K562 (cell line): ENCODE measurements at regions not wholly inside any gene's neighbourhood (a gene's known extent, or its start where the extent isn't known, plus 50 kb on each side); places are given as distances from the start of the nearest gene placed in this dataset.

Experiments used
- ATAC-seq: fragments of 200-7000 bp; cut with Tn5 transposase; 3 replicates; pipeline ENCODE4 v1.9.1; 2020; ENCODE audit warnings: moderate library complexity
- BruUV-seq: library from RNA; stranded (reverse); fragments of 400-500 nt; replicated peaks from 2 replicates; lab custom pipeline; 2021; lab: Mats Ljungman, UMichigan
- CTCF ChIA-PET: fragments of 300-600 bp; formaldehyde crosslinking; extraction: SDS; loops from one replicate; lab custom pipeline; 2021; ENCODE audit warnings: low intra/inter-chr PET ratio; lab: Yijun Ruan, JAX
- POLR2A ChIA-PET: fragments of 300-600, 350-650 bp; sonication (Branson Sonifier 250); formaldehyde crosslinking; extraction: SDS; loops from one replicate; lab custom pipeline; 2021; ENCODE audit warnings: antibody characterized with exemption, inconsistent platforms; lab: Yijun Ruan, JAX
- DNase-seq, 4 experiments: peaks; one replicate each; pipeline versions ENCODE4 v3.0.0 to v3.0.0-alpha.2; 2011 to 2018; ENCODE audit warnings: low spot score in 3 of 4, mixed read lengths in 3 of 4; ENCODE audit errors: extremely low read depth in 1 of 4
- FAIRE-seq: peaks from 2 replicates; lab custom pipeline; 2011; peaks lifted over from hg19 to GRCh38; lab: Jason Lieb, UNC
- H2AFZ ChIP-seq: 2 replicates; pipeline ENCODE4 v1.6.0; 2011; ENCODE audit warnings: low read depth, low read length, control low read depth, inconsistent platforms
- H3K27ac ChIP-seq: fragments of 200-600 bp; 3 replicates; pipeline ENCODE4 v1.8.0; 2011; ENCODE audit warnings: low read depth, mild to moderate bottlenecking, control low read depth, inconsistent platforms, low read length, moderate library complexity, mixed read lengths; ENCODE audit errors: extremely low read depth
- H3K27me3 ChIP-seq, 2 experiments: fragments of 300-600 bp in 1 of 2; 2 replicates in 1 of 2; 3 replicates in 1 of 2; pipeline versions ENCODE4 v1.6.0 to v1.8.0; 2011; ENCODE audit warnings: inconsistent platforms in 2 of 2, low read length in 2 of 2, mild to moderate bottlenecking in 1 of 2, mixed read lengths in 1 of 2, moderate library complexity in 1 of 2; ENCODE audit not compliant: control insufficient read depth in 2 of 2, insufficient read depth in 2 of 2
- H3K36me3 ChIP-seq: fragments of 300-600 bp; 3 replicates; pipeline ENCODE4 v1.8.0; 2011; ENCODE audit warnings: mild to moderate bottlenecking, low read length, inconsistent platforms; ENCODE audit not compliant: control insufficient read depth, insufficient read depth
- H3K4me1 ChIP-seq, 2 experiments: fragments of 200-600 bp in 1 of 2; replicated peaks in 1 of 2; 2 replicates in 1 of 2; 3 replicates in 1 of 2; pipeline versions ENCODE4 v1.5.1 to v1.8.0; 2011; ENCODE audit warnings: inconsistent platforms in 2 of 2, low read length in 2 of 2, mild to moderate bottlenecking in 1 of 2, mixed read lengths in 1 of 2, moderate library complexity in 1 of 2; ENCODE audit not compliant: control insufficient read depth in 2 of 2, insufficient read depth in 2 of 2
- H3K4me2 ChIP-seq: 2 replicates; pipeline ENCODE4 v1.6.1; 2011; ENCODE audit warnings: low read length, control low read depth, inconsistent platforms, mixed read lengths; ENCODE audit not compliant: insufficient read depth
- H3K4me3 ChIP-seq: fragments of 200-600 bp; sonication (generic), shearing (Covaris generic); 2 replicates; pipeline ENCODE4 v1.5.1; 2016; ENCODE audit warnings: control low read depth, inconsistent platforms
- H3K79me2 ChIP-seq: fragments of 200-600 bp; 3 replicates; pipeline ENCODE4 v1.8.0; 2011; ENCODE audit warnings: low read length, inconsistent platforms; ENCODE audit not compliant: control insufficient read depth, insufficient read depth
- H3K9ac ChIP-seq, 2 experiments: 2 replicates each; pipeline versions ENCODE4 v1.6.0 to v1.6.1; 2011; ENCODE audit warnings: low read depth in 2 of 2, low read length in 2 of 2, control low read depth in 1 of 2, inconsistent platforms in 1 of 2, mild to moderate bottlenecking in 1 of 2, mixed read lengths in 1 of 2; ENCODE audit not compliant: insufficient read depth in 1 of 2
- H3K9me1 ChIP-seq: one replicate; pipeline ENCODE4 v1.6.0; 2011; ENCODE audit warnings: inconsistent platforms, mild to moderate bottlenecking, low read length, moderate library complexity; ENCODE audit not compliant: control insufficient read depth, insufficient read depth
- H3K9me3 ChIP-seq: replicated peaks from 2 replicates; pipeline ENCODE4 v1.5.1; 2011; ENCODE audit warnings: low read depth, low read length, inconsistent platforms; ENCODE audit not compliant: control insufficient read depth, insufficient read depth
- H4K20me1 ChIP-seq: replicated peaks from 2 replicates; pipeline ENCODE4 v1.6.1; 2011; ENCODE audit warnings: low read length, inconsistent platforms, mixed read lengths; ENCODE audit not compliant: control insufficient read depth, insufficient read depth
- NFRKB ChIP-seq: fragments of 450-650 bp; IDR thresholded peaks from 2 replicates; pipeline ENCODE4 v1.6.1; 2016; ENCODE audit warnings: low read depth
- ZNF274 ChIP-seq: IDR thresholded peaks from 2 replicates; pipeline ENCODE4 v1.6.1; 2011; ENCODE audit warnings: low read depth, mild to moderate bottlenecking, low read length, moderate library complexity, borderline replicate concordance
- WGBS: fragments of 100-300 bp; shearing (Covaris generic); methylation state at CpG from one replicate; pipeline ENCODE4 v1.1.6; 2016; ENCODE audit warnings: low coverage, mixed read lengths; ENCODE audit not compliant: insufficient coverage; ENCODE audit errors: missing lambda C conversion rate; 5-methylcytosine and 5-hydroxymethylcytosine counted together
- in situ Hi-C: fragments of 300-500 bp; cut with MboI; formaldehyde crosslinking; loops from 4 replicates; pipeline ENCODE4 v1.15.0; 2018; ENCODE audit warnings: inconsistent platforms, mixed read lengths
- intact Hi-C: fragments of 100-400 bp; cut with micrococcal nuclease; formaldehyde crosslinking; loops from 2 replicates; pipeline ENCODE4 v1.14.2; 2022
- TF ChIP-seq, protein P1 (sequence below), 2 experiments: fragments of 450-650 bp; formaldehyde crosslinking in 1 of 2; IDR thresholded peaks; 2 replicates each; pipeline versions ENCODE4 v1.4.0 to v1.6.1; 2014 to 2020; ENCODE audit warnings: mild to moderate bottlenecking in 2 of 2, borderline replicate concordance in 1 of 2, low read depth in 1 of 2
- TF ChIP-seq, protein P2 (sequence below): fragments of 250-450 bp; sonication (Bioruptor Pico); IDR thresholded peaks from 2 replicates; pipeline ENCODE4 v1.8.0; 2022; ENCODE audit warnings: inconsistent platforms

DNA sequence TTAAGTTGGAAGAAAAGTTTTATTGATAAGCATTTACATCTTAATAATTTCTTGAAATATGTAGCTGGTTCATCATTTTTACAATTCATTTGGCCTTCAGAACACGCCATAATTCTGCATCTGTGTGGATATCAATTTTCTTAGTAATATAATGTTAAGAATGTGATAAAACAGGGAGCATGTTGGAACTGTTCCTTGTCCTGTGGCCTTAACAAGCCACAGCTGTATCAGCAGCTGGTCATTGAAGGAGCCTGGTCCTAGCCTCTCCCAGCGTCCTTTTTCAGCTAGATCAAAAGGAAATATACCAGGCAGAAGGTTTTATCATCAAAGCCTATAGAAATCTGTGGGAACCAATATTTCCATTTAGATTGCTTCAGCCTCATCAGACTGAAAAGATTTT lies 421.8 kb downstream of the SPRY2 start:
- no peaks in the 10 kb centered on the region for H3K9me3 ChIP-seq
- in situ Hi-C loops, result no loop called here

DNA sequence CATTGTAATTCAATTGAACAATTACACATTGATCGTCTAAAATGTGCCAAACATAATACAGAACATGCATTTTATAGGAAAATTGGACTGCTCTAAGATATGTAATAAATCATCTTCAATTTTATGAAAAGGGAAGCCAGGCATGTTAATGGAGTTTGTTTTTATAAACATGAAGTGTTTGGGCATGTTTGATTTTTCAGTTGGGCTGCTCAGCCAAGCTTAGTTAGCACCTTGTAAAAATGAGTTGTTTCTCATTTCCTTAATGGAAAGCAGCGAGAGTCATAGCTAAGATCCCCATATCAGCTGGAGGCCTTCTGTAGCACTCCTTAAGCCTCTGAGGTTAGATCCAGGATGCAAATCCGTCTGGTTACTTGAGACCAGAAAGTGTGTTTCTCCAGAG lies 422.3 kb downstream of the SPRY2 start:
- no peaks in the 10 kb centered on the region for H3K27me3 ChIP-seq
- TF ChIP-seq, protein P1, sequence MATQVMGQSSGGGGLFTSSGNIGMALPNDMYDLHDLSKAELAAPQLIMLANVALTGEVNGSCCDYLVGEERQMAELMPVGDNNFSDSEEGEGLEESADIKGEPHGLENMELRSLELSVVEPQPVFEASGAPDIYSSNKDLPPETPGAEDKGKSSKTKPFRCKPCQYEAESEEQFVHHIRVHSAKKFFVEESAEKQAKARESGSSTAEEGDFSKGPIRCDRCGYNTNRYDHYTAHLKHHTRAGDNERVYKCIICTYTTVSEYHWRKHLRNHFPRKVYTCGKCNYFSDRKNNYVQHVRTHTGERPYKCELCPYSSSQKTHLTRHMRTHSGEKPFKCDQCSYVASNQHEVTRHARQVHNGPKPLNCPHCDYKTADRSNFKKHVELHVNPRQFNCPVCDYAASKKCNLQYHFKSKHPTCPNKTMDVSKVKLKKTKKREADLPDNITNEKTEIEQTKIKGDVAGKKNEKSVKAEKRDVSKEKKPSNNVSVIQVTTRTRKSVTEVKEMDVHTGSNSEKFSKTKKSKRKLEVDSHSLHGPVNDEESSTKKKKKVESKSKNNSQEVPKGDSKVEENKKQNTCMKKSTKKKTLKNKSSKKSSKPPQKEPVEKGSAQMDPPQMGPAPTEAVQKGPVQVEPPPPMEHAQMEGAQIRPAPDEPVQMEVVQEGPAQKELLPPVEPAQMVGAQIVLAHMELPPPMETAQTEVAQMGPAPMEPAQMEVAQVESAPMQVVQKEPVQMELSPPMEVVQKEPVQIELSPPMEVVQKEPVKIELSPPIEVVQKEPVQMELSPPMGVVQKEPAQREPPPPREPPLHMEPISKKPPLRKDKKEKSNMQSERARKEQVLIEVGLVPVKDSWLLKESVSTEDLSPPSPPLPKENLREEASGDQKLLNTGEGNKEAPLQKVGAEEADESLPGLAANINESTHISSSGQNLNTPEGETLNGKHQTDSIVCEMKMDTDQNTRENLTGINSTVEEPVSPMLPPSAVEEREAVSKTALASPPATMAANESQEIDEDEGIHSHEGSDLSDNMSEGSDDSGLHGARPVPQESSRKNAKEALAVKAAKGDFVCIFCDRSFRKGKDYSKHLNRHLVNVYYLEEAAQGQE (IDR thresholded peaks at IDR 0.05; ENCODE audit: borderline replicate concordance), result no peak
- TF ChIP-seq, protein P1 (CRISPR knock-in tag; IDR thresholded peaks at IDR 0.05; ENCODE audit: low read depth), result no peak

More for the DNA sequence above, 421.8 kb downstream of the SPRY2 start:
- H3K4me2 ChIP-seq, result no peak overlapping the region
- intact Hi-C loops, result no loop called here
- H2AFZ ChIP-seq, result no peak overlapping the region
- H3K27ac ChIP-seq, result no peak overlapping the region
- H3K79me2 ChIP-seq, result no peaks in the 10 kb centered on the region
- BruUV-seq, result no TSS peak
- ChIA-PET POLR2A (no interaction called here), CTCF (no interaction called here)
- H3K27me3 ChIP-seq, result no peaks in the 10 kb centered on the region
- no peaks in the 10 kb centered on the region for H3K9me1 ChIP-seq
- no peak for TF ChIP-seq ZNF274
- no peak for TF ChIP-seq NFRKB
- TF ChIP-seq, protein P2, sequence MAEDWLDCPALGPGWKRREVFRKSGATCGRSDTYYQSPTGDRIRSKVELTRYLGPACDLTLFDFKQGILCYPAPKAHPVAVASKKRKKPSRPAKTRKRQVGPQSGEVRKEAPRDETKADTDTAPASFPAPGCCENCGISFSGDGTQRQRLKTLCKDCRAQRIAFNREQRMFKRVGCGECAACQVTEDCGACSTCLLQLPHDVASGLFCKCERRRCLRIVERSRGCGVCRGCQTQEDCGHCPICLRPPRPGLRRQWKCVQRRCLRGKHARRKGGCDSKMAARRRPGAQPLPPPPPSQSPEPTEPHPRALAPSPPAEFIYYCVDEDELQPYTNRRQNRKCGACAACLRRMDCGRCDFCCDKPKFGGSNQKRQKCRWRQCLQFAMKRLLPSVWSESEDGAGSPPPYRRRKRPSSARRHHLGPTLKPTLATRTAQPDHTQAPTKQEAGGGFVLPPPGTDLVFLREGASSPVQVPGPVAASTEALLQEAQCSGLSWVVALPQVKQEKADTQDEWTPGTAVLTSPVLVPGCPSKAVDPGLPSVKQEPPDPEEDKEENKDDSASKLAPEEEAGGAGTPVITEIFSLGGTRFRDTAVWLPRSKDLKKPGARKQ (CRISPR knock-in tag), result no peak
- no peak overlapping the region for H3K4me3 ChIP-seq
- 0% methylated on average over 2 of the region's 2 CpGs for WGBS
- DNase-seq, result no peak
- FAIRE-seq, result no peak
- H3K4me1 ChIP-seq, result no peaks in the 10 kb centered on the region
- no peak for ATAC-seq
- no peak overlapping the region for H3K9ac ChIP-seq
- no peaks in the 10 kb centered on the region for H4K20me1 ChIP-seq
- no peaks in the 10 kb centered on the region for H3K36me3 ChIP-seq

More for the DNA sequence above, 422.3 kb downstream of the SPRY2 start:
- no peaks in the 10 kb centered on the region for H3K9me3 ChIP-seq
- no peak overlapping the region for H2AFZ ChIP-seq
- intact Hi-C loops (no loop called here), in situ Hi-C loops (no loop called here)
- FAIRE-seq (no peak), ATAC-seq (no peak), DNase-seq (no peak)
- H3K9me1 ChIP-seq, result no peaks in the 10 kb centered on the region
- ChIA-PET POLR2A (interaction anchor here (0.7 kb wide), 1 partner anchor 22 kb away, joined by 3 read pairs; no protein-coding TSS in a partner anchor), CTCF (no interaction called here)
- H3K27ac ChIP-seq, result no peak overlapping the region
- no TSS peak for BruUV-seq
- no peak overlapping the region for H3K4me3 ChIP-seq
- no peak overlapping the region for H3K9ac ChIP-seq
- no peaks in the 10 kb centered on the region for H3K79me2 ChIP-seq
- 0% methylated on average over 3 of the region's 3 CpGs for WGBS
- H3K36me3 ChIP-seq, result no peaks in the 10 kb centered on the region
- no peaks in the 10 kb centered on the region for H3K4me1 ChIP-seq
- no peaks in the 10 kb centered on the region for H4K20me1 ChIP-seq
- H3K4me2 ChIP-seq, result no peak overlapping the region
